NB4 (cell line): ENCODE measurements at regions not wholly inside any gene's neighbourhood (a gene's known extent, or its start where the extent isn't known, plus 50 kb on each side); places are given as distances from the start of the nearest gene placed in this dataset.

Source experiments
- CTCF ChIP-seq: IDR thresholded peaks from one replicate; pipeline ENCODE4 v1.5.1; 2012; ENCODE audit warnings: low read depth, low read length
- POLR2A ChIP-seq: IDR thresholded peaks from 2 replicates; pipeline ENCODE4 v1.6.1; 2011; ENCODE audit warnings: mild to moderate bottlenecking; ENCODE audit not compliant: insufficient read length; ENCODE audit errors: extremely low read depth
- TF ChIP-seq, protein P1 (sequence below): IDR thresholded peaks from 2 replicates; pipeline ENCODE4 v1.6.1; 2011; ENCODE audit warnings: low read depth, low read length

DNA sequence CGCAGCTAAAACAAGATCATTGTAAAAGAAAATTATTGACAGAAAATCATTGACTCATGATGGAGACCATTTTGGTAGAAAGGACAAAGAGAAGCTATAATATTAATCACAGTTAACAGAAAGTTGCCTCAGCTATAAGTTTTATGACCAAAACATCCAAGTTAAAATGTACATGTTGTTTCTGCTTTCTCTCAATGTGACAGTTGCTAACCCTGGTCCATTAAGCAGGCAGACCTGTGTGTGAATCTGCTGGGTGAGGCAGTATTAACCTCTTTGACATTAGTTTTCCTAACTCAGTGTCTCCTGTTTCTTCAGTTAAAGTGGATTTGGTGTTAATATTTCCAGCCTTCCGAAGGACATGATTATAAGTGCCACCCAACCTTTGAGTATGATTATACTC is 94.8 kb upstream of the DCLK2 start:
- TF ChIP-seq CTCF = no peak
- TF ChIP-seq POLR2A = no peak
- TF ChIP-seq, protein P1, sequence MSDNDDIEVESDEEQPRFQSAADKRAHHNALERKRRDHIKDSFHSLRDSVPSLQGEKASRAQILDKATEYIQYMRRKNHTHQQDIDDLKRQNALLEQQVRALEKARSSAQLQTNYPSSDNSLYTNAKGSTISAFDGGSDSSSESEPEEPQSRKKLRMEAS = no peak
